Ishikawa (cell line): ENCODE measurements at regions not wholly inside any gene's neighbourhood (a gene's known extent, or its start where the extent isn't known, plus 50 kb on each side); places are given as distances from the start of the nearest gene placed in this dataset.

Source experiments
- CEBPB ChIP-seq: IDR thresholded peaks from 2 replicates; pipeline ENCODE4 v1.6.1; 2012
- CREB1 ChIP-seq: IDR thresholded peaks from 2 replicates; pipeline ENCODE4 v1.6.1; 2012; ENCODE audit warnings: low read depth
- EGR1 ChIP-seq: IDR thresholded peaks from 2 replicates; pipeline ENCODE4 v1.6.1; 2012
- EP300 ChIP-seq: IDR thresholded peaks from 2 replicates; pipeline ENCODE4 v1.6.1; 2012; ENCODE audit warnings: borderline replicate concordance
- FOXM1 ChIP-seq: IDR thresholded peaks from 2 replicates; pipeline ENCODE4 v1.6.1; 2012; ENCODE audit warnings: low read depth, borderline replicate concordance
- MAX ChIP-seq: IDR thresholded peaks from 2 replicates; pipeline ENCODE4 v1.6.1; 2012
- NFIC ChIP-seq: IDR thresholded peaks from 2 replicates; pipeline ENCODE4 v1.6.1; 2012
- RAD21 ChIP-seq: IDR thresholded peaks from 2 replicates; pipeline ENCODE4 v1.6.1; 2012; ENCODE audit warnings: low read depth
- REST ChIP-seq: IDR thresholded peaks from 2 replicates; pipeline ENCODE4 v1.6.1; 2012; ENCODE audit warnings: low read depth, mild to moderate bottlenecking
- TAF1 ChIP-seq: IDR thresholded peaks from 2 replicates; pipeline ENCODE4 v1.6.1; 2012; ENCODE audit warnings: low read depth, mild to moderate bottlenecking
- TCF12 ChIP-seq: IDR thresholded peaks from 2 replicates; pipeline ENCODE4 v1.6.1; 2012; ENCODE audit warnings: low read depth
- TEAD4 ChIP-seq: IDR thresholded peaks from 2 replicates; pipeline ENCODE4 v1.6.1; 2012
- USF1 ChIP-seq: IDR thresholded peaks from 2 replicates; pipeline ENCODE4 v1.6.1; 2012
- YY1 ChIP-seq: IDR thresholded peaks from 2 replicates; pipeline ENCODE4 v1.6.1; 2012; ENCODE audit warnings: low read depth
- ZBTB7A ChIP-seq: IDR thresholded peaks from 2 replicates; pipeline ENCODE4 v1.6.1; 2012; ENCODE audit warnings: low read depth

- no peak for TF ChIP-seq TEAD4
- TF ChIP-seq RAD21: no peak
- TF ChIP-seq MAX: no peak
- no peak for TF ChIP-seq TAF1
- TF ChIP-seq TCF12: no peak
- no peak for TF ChIP-seq REST
- TF ChIP-seq USF1: no peak
- TF ChIP-seq FOXM1: no peak
- no peak for TF ChIP-seq EGR1
- TF ChIP-seq NFIC: no peak
- TF ChIP-seq CREB1: no peak
- no peak for TF ChIP-seq ZBTB7A
Observed at GRCh38 chr4:179029683-179030082, 1587.4 kb upstream of the AGA start.

GRCh38 chr4:179040259-179040658, 1598.0 kb upstream of the AGA start:
- TF ChIP-seq ZBTB7A: no peak
- TF ChIP-seq RAD21: no peak
- TF ChIP-seq REST: no peak
- no peak for TF ChIP-seq EP300
- TF ChIP-seq TEAD4: no peak
- TF ChIP-seq MAX: no peak
- TF ChIP-seq USF1: no peak
- no peak for TF ChIP-seq NFIC
- TF ChIP-seq TCF12: no peak
- TF ChIP-seq YY1: no peak
- TF ChIP-seq TAF1: no peak
- TF ChIP-seq EGR1: no peak
- TF ChIP-seq FOXM1: no peak

GRCh38 chr4:179048839-179049453, 1606.7 kb upstream of the AGA start:
- TF ChIP-seq USF1: no peak
- TF ChIP-seq MAX: no peak
- TF ChIP-seq RAD21: no peak
- no peak for TF ChIP-seq TAF1
- TF ChIP-seq EGR1: no peak
- no peak for TF ChIP-seq FOXM1
- TF ChIP-seq NFIC: no peak
- no peak for TF ChIP-seq YY1
- TF ChIP-seq CEBPB: no peak
- TF ChIP-seq EP300: no peak
- no peak for TF ChIP-seq TEAD4
- no peak for TF ChIP-seq CREB1
- TF ChIP-seq TCF12: no peak
- no peak for TF ChIP-seq REST
- TF ChIP-seq ZBTB7A: no peak

- TF ChIP-seq REST: no peak
- TF ChIP-seq FOXM1: no peak
Observed at GRCh38 chr4:179051206-179051605, 1609.0 kb upstream of the AGA start.
